AG09319 (cell line): ENCODE measurements at regions not wholly inside any gene's neighbourhood (a gene's known extent, or its start where the extent isn't known, plus 50 kb on each side); places are given as distances from the start of the nearest gene placed in this dataset.
"Not testable (repeated sequence)": the region's sequence is repeated elsewhere in the genome, so short reads cannot be mapped to it uniquely, and the experiment has no call there.

Experiments
- DNase-seq: peaks from one replicate; pipeline ENCODE4 v3.0.0-alpha.2; 2010; ENCODE audit warnings: low read depth; ENCODE audit errors: extremely low read depth
- CTCF ChIP-seq: IDR thresholded peaks from 2 replicates; pipeline ENCODE4 v1.5.1; 2011; ENCODE audit warnings: low read depth, mild to moderate bottlenecking, inconsistent platforms, low read length, moderate library complexity

GRCh38 chr12:93087840-93088610, 158.9 kb upstream of the EEA1 start:
- DNase-seq, result no peak
- TF ChIP-seq CTCF, result no peak

- no peak for DNase-seq
- TF ChIP-seq CTCF, result no peak
Measured at GRCh38 chr12:93089805-93090569, 160.9 kb upstream of the EEA1 start.

- DNase-seq, result no peak
- TF ChIP-seq CTCF, result no peak
Measured at GRCh38 chr12:93090731-93091172, 161.7 kb upstream of the EEA1 start.

- no peak for DNase-seq
- no peak for TF ChIP-seq CTCF
Measured at GRCh38 chr12:93091886-93092648, 163.0 kb upstream of the EEA1 start.

GRCh38 chr12:93092649-93092945, 163.5 kb upstream of the EEA1 start:
- no peak for DNase-seq
- no peak for TF ChIP-seq CTCF

- no peak for DNase-seq
Measured at GRCh38 chr12:93093243-93093642, 164.1 kb upstream of the EEA1 start.

GRCh38 chr12:93094222-93094621, 165.1 kb upstream of the EEA1 start:
- DNase-seq, result not testable (repeated sequence)

More at GRCh38 chr12:93093243-93093642, 164.1 kb upstream of the EEA1 start:
- no peak for TF ChIP-seq CTCF
